ENCODE measurements at regions not wholly inside any gene's neighbourhood (a gene's known extent, or its start where the extent isn't known, plus 50 kb on each side); places are given as distances from the start of the nearest gene placed in this dataset.

- no peak for TF ChIP-seq ZBTB8A (IDR thresholded peaks at IDR 0.05; ENCODE audit: partially characterized antibody)
- no peak for TF ChIP-seq CEBPG (CRISPR knock-in tag; IDR thresholded peaks at IDR 0.05)
- TF ChIP-seq CEBPG (tag; conservative IDR thresholded peaks at IDR 0.05 in 1 of 2, IDR thresholded peaks at IDR 0.05 in 1 of 2) = no peak
- TF ChIP-seq CTCF (IDR thresholded peaks at IDR 0.05 in 2 of 3, conservative IDR thresholded peaks at IDR 0.05 in 1 of 3; ENCODE audit: insufficient read depth in 2 of 3, low read depth in 1 of 3, low read length in 3 of 3) = no peak
- TF ChIP-seq GTF2A2 (tag; IDR thresholded peaks at IDR 0.05) = no peak
- TF ChIP-seq, protein P1, sequence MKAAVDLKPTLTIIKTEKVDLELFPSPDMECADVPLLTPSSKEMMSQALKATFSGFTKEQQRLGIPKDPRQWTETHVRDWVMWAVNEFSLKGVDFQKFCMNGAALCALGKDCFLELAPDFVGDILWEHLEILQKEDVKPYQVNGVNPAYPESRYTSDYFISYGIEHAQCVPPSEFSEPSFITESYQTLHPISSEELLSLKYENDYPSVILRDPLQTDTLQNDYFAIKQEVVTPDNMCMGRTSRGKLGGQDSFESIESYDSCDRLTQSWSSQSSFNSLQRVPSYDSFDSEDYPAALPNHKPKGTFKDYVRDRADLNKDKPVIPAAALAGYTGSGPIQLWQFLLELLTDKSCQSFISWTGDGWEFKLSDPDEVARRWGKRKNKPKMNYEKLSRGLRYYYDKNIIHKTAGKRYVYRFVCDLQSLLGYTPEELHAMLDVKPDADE (conservative IDR thresholded peaks at IDR 0.05; ENCODE audit: control insufficient read depth, low read depth, low read length) = no peak
Observed at GRCh38 chr18:76064998-76065397, 430.0 kb downstream of the ZNF516 start.

Data from K562 (cell line).